DOHH2 (cell line): ENCODE measurements at regions not wholly inside any gene's neighbourhood (a gene's known extent, or its start where the extent isn't known, plus 50 kb on each side); places are given as distances from the start of the nearest gene placed in this dataset.

Source experiments
- H3F3A ChIP-seq: fragments of 200-600 bp; sonication (generic), shearing (Covaris generic); 2 replicates; pipeline ENCODE4 v1.6.0; 2016; ENCODE audit warnings: antibody characterized with exemption, mild to moderate bottlenecking; ENCODE audit not compliant: control insufficient read depth, insufficient read depth
- H3K27ac ChIP-seq: fragments of 200-600 bp; sonication (generic); 2 replicates; pipeline ENCODE4 v1.5.1; 2014; ENCODE audit warnings: low read depth, mild to moderate bottlenecking, low read length, moderate library complexity
- H3K27me3 ChIP-seq: fragments of 200-600 bp; sonication (generic); 2 replicates; pipeline ENCODE4 v1.6.1; 2014; ENCODE audit warnings: mild to moderate bottlenecking, low read length, mixed read lengths; ENCODE audit not compliant: control insufficient read depth
- H3K36me3 ChIP-seq: fragments of 200-600 bp; sonication (generic); 2 replicates; pipeline ENCODE4 v1.6.1; 2014; ENCODE audit warnings: mild to moderate bottlenecking, low read length, moderate library complexity, mixed read lengths; ENCODE audit not compliant: control insufficient read depth
- H3K4me1 ChIP-seq: fragments of 200-600 bp; sonication (generic); 2 replicates; pipeline ENCODE4 v1.6.1; 2014; ENCODE audit warnings: mild to moderate bottlenecking, low read length, mixed read lengths; ENCODE audit not compliant: control insufficient read depth
- H3K4me2 ChIP-seq: fragments of 200-600 bp; sonication (generic); 2 replicates; pipeline ENCODE4 v1.6.0; 2014; ENCODE audit warnings: mild to moderate bottlenecking, low read length, moderate library complexity
- H3K4me3 ChIP-seq: fragments of 200-600 bp; sonication (generic); 2 replicates; pipeline ENCODE4 v1.5.1; 2014; ENCODE audit warnings: mild to moderate bottlenecking, low read length, mixed read lengths
- H3K79me2 ChIP-seq: fragments of 200-600 bp; sonication (generic); 2 replicates; pipeline ENCODE4 v1.6.1; 2014; ENCODE audit warnings: mild to moderate bottlenecking, low read length, mixed read lengths; ENCODE audit not compliant: control insufficient read depth
- H3K9me2 ChIP-seq: fragments of 200-600 bp; sonication (generic); replicated peaks from 2 replicates; pipeline ENCODE4 v1.6.1; 2014; ENCODE audit warnings: mild to moderate bottlenecking, low read length, mixed read lengths; ENCODE audit not compliant: control insufficient read depth
- H3K9me3 ChIP-seq: fragments of 200-600 bp; sonication (generic); 2 replicates; pipeline ENCODE4 v1.6.1; 2014; ENCODE audit warnings: antibody characterized with exemption, low read length, mixed read lengths; ENCODE audit not compliant: control insufficient read depth, insufficient read depth
- H4K20me1 ChIP-seq: fragments of 200-600 bp; sonication (generic); 2 replicates; pipeline ENCODE4 v1.6.0; 2014; ENCODE audit warnings: low read depth, mild to moderate bottlenecking, antibody characterized with exemption, low read length, moderate library complexity; ENCODE audit not compliant: control insufficient read depth, insufficient read depth
- CTCF ChIP-seq: fragments of 200-600 bp; sonication (generic); IDR thresholded peaks from one replicate; pipeline ENCODE4 v1.5.1; 2014; ENCODE audit warnings: antibody characterized with exemption, mild to moderate bottlenecking, low read depth, low read length; ENCODE audit not compliant: poor library complexity, severe bottlenecking
- EZH2phosphoT487 ChIP-seq: fragments of 200-600 bp; sonication (generic); IDR thresholded peaks from 2 replicates; pipeline ENCODE4 v1.6.1; 2017; ENCODE audit warnings: borderline replicate concordance, mild to moderate bottlenecking, antibody characterized with exemption, low read length, moderate library complexity, mixed read lengths

- H3K27me3 ChIP-seq, result no peaks in the 10 kb centered on the region
- no peak overlapping the region for H3K4me2 ChIP-seq
- H3K79me2 ChIP-seq, result no peaks in the 10 kb centered on the region
- H3K4me3 ChIP-seq, result no peak overlapping the region
- no peaks in the 10 kb centered on the region for H3K9me3 ChIP-seq
- no peaks in the 10 kb centered on the region for H3K36me3 ChIP-seq
- H3K27ac ChIP-seq, result no peak overlapping the region
- no peaks in the 10 kb centered on the region for H3K9me2 ChIP-seq
- H3K4me1 ChIP-seq, result no peaks in the 10 kb centered on the region
- no peak for TF ChIP-seq EZH2phosphoT487
- TF ChIP-seq CTCF, result no peak
- no peaks in the 10 kb centered on the region for H4K20me1 ChIP-seq
- H3F3A ChIP-seq, result no peaks in the 10 kb centered on the region
Measured at GRCh38 chr11:70716986-70717775, 318.9 kb downstream of the CTTN start.

- Histone ChIP-seq H4K20me1 (no peaks in the 10 kb centered on the region), H3K27me3 (no peaks in the 10 kb centered on the region), H3K9me3 (no peaks in the 10 kb centered on the region), H3K36me3 (no peaks in the 10 kb centered on the region), H3K9me2 (no peaks in the 10 kb centered on the region), H3K4me3 (no peak overlapping the region), H3K4me2 (no peak overlapping the region), H3K27ac (no peak overlapping the region), H3K79me2 (no peaks in the 10 kb centered on the region), H3K4me1 (no peaks in the 10 kb centered on the region), H3F3A (no peaks in the 10 kb centered on the region)
- TF ChIP-seq CTCF (no peak), EZH2phosphoT487 (no peak)
Measured at GRCh38 chr11:70717936-70718595, 319.7 kb downstream of the CTTN start.

GRCh38 chr11:70719516-70719915 is 321.2 kb downstream of the CTTN start:
- H3K36me3 ChIP-seq, result no peaks in the 10 kb centered on the region
- H3F3A ChIP-seq, result no peaks in the 10 kb centered on the region
- TF ChIP-seq EZH2phosphoT487 (no peak), CTCF (no peak)
- H3K9me2 ChIP-seq, result no peaks in the 10 kb centered on the region
- H3K4me2 ChIP-seq, result no peak overlapping the region
- no peaks in the 10 kb centered on the region for H4K20me1 ChIP-seq
- H3K27me3 ChIP-seq, result no peaks in the 10 kb centered on the region
- no peaks in the 10 kb centered on the region for H3K79me2 ChIP-seq
- H3K4me1 ChIP-seq, result no peaks in the 10 kb centered on the region
- no peak overlapping the region for H3K4me3 ChIP-seq
- no peaks in the 10 kb centered on the region for H3K9me3 ChIP-seq
- no peak overlapping the region for H3K27ac ChIP-seq
